Thyroid gland (tissue), 4 donors: ENCODE measurements at regions not wholly inside any gene's neighbourhood (a gene's known extent, or its start where the extent isn't known, plus 50 kb on each side); places are given as distances from the start of the nearest gene placed in this dataset.

Source experiments
- CTCF ChIP-seq, 6 experiments: fragments of 200-600 bp in 3 of 6; fragments of 450-650 bp in 3 of 6; sonication (generic) in 3 of 6; IDR thresholded peaks; one replicate each; pipeline ENCODE4 v1.5.1; 2016 to 2019; ENCODE audit warnings: antibody characterized with exemption in 6 of 6, mild to moderate bottlenecking in 2 of 6, inconsistent platforms in 1 of 6, moderate library complexity in 1 of 6
- POLR2A ChIP-seq, 2 donors: fragments of 450-650 bp; IDR thresholded peaks; one replicate each; pipeline ENCODE4 v1.6.1; 2017; ENCODE audit warnings: antibody characterized with exemption in 2 of 2, mild to moderate bottlenecking in 2 of 2, moderate library complexity in 1 of 2

- TF ChIP-seq CTCF (IDR thresholded peaks at IDR 0.05) (no peak), POLR2A (IDR thresholded peaks at IDR 0.05) (no peak)
Measured at GRCh38 chr18:40215979-40216378, 1739.1 kb upstream of the PIK3C3 start.
